GM19324 (cell line): ENCODE measurements at regions not wholly inside any gene's neighbourhood (a gene's known extent, or its start where the extent isn't known, plus 50 kb on each side); places are given as distances from the start of the nearest gene placed in this dataset.
"Not testable (repeated sequence)": the region's sequence is repeated elsewhere in the genome, so short reads cannot be mapped to it uniquely, and the experiment has no call there.

ENCODE experiments used
- ATAC-seq: cut with Tn5 transposase; IDR thresholded peaks from one replicate; pipeline ENCODE4 v1.9.1; 2021; ENCODE audit warnings: mild to moderate bottlenecking, moderate library complexity; ENCODE audit not compliant: unreplicated experiment, low FRiP score

DNA sequence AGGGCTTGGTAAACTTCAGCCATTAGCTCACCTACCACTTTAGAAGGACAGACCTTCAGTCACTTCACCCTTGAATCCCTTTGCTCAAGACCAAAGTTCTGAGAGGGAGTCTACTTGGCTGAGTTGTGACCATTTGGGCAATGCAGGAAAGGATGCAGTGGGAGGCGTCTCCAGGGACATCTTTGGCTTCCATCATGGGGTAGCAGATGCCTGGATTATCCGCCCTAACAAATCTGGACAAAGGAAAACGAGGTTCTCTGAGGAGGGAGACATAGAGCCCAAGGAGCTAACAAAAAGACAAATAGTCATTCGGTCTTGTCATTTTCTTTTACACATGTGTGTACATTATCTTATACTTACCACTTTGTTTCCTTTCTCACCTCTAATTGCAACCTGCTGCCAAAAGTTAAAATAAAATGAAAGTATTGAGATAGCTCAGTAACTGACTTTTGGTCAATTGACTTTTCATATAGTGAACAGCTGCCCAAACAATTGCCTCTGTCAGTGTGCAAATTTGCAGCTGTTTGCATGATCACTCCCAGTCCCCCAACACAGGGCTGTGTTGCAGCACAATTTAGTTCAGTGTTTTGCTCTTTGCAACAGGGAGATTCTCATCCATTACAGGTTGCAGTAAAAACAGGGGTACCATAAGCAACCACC is 108.9 kb upstream of the EEF2KMT start:
- no peak for ATAC-seq

DNA sequence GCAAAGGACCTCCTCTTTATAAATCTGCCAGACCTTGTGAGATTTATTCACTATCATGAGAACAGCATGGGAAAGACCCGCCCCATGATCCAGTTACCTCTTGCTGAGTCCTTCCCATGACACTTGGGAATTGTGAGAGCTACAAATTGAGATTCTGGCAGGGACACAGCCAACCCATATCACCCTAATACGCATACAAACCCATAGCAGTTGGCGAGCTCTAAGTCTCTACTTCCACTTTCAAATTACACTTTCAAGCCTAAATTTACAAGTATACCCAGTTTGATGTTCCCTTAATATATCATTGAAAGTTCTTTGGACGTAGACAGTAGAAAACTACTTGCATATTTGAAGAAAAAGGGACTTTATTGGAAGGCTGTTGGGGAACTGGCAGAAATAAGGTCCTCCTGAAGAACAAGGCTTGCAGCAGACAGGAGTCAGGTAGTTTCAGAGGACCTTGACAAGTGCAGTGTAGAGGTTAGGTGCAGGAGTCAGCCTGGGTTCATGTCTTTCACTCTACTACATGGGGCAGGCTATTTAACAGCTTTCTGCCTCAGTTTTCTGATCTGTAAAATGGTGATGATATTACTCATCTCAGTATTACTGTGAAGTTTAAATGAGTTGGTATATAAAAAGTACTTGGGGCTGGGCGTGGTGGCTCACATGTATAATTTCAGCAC is 107.9 kb upstream of the EEF2KMT start:
- ATAC-seq = peak; percentile 82

DNA sequence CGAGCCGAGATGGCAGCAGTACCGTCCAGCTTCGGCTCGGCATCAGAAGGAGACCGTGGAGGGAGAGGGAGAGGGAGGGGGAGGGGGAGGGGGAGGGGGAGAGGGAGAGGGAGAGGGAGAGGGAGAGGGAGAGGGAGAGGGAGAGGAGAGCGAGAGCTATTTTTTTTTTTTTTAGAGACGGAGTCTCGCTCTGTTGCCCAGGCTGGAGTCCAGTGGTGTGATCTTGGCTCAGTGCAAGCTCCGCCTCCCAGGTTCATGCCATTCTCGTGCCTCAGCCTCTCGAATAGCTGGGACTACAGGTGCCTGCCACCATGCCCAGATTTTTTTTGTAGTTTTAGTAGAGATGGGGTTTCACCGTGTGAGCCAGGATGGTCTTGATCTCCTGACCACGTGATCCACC is 106.1 kb upstream of the EEF2KMT start:
- not testable (repeated sequence) for ATAC-seq

- no peak for ATAC-seq
Observed at GRCh38 chr16:5200123-5200522, 102.5 kb upstream of the EEF2KMT start.

- ATAC-seq = no peak
Observed at GRCh38 chr16:5196204-5196603, 98.6 kb upstream of the EEF2KMT start.

DNA sequence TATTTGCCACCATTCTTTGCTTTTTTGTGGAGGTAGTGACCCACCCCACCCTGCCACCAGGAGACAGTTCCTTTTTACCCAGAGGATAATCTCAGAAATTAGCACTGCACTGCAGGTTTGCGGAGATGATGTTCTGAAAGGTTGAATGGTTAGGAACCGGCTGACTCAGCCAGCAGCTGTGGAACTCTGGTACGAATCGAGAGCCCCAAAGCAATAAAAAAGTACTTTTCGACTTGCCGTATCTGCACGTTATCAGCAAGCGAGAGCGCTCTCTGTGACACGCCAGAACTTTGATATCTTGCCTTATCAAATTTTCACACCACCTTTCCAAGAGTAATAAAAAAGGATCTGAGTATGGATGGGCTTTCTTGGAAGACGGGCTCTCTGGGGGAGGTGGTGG is 96.3 kb upstream of the EEF2KMT start:
- no peak for ATAC-seq

DNA sequence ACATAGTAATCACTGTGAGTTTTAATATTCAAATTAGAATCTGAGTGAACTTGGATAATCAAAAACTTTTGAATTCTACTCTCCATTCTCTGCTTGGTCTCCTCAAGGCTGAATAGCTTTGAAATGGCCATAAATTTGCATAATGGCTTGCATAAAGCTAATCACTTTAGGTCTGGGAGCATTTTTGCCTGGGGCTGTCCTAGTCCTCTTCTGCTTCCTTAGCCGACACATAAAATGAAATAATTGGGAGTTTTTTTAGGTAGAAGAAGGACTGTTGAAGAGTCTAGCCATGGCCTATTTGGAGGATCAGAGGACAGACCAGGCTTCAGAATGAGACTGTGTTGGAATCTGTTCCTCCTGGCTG is 91.4 kb upstream of the EEF2KMT start:
- ATAC-seq = no peak

GRCh38 chr16:5188318-5188988 is 90.9 kb upstream of the EEF2KMT start:
- no peak for ATAC-seq

- no peak for ATAC-seq
Observed at GRCh38 chr16:5187402-5187952, 89.9 kb upstream of the EEF2KMT start.

DNA sequence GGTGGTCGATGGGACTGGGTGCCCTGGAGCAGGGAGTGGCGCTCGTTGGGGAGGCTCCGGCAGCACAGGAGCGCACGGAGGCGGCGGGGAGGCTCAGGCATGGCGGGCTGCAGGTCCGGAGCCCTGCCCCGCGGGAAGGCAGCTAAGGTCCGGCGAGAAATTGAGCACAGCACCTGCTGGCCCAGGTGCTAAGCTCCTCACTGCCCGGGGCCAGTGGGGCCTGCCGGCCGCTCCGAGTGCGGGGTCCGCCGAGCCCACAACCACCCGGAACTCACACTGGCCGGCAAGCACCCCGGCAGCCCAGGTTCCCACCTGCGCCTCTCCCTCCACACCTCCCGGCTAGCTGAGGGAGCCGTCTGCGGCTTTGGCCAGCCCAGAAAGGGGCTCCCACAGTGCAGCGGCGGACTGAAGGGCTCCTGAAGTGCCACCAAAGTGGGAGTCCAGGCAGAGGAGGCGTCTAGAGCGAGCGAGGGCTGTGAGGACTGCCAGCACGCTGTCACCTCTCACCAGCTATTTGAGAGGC is 88.8 kb upstream of the EEF2KMT start:
- no peak for ATAC-seq

GRCh38 chr16:5176505-5176904 is 78.9 kb upstream of the EEF2KMT start:
- no peak for ATAC-seq

DNA sequence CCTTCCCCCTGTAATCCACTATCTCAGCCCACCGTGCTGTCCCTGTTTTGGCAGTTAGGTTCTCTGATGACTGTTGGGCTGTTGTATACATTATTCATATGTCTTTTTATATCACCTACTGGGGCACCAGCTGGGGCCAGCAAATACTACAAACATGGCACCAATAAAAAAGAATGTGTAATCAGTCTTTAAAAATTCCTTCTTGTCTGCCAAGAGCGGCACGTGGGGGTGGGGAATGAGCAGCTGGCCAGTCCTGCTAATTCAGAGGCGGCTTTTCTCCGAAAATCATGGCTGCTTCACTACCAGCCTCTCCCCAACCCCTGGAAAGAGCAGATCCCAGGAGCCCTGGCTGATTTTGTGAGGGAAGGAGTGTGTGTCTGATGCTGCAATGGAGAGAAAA is 77.7 kb upstream of the EEF2KMT start:
- no peak for ATAC-seq

GRCh38 chr16:5166486-5166885 is 68.9 kb upstream of the EEF2KMT start:
- no peak for ATAC-seq

- not testable (repeated sequence) for ATAC-seq
Observed at GRCh38 chr16:5165429-5165828, 67.8 kb upstream of the EEF2KMT start.

DNA sequence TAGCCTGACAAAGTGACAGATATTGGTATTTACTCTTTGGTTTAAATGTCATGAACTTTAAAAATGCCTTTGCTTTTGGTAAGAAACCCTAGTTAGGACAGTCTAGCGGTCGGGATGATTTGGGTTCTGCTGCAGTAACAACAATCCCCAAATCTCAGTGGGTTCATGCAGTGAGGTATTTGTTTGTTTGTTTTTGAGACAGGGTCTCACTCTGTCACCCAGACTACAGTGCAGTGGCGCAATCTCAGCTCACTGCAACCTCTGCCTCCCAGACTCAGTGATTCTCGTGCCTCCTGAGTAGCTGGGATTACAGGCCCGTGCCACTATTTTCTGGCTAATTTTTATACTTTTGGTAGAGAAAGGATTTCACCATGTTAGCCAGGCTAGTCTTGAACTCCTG is 65.2 kb upstream of the EEF2KMT start:
- not testable (repeated sequence) for ATAC-seq

GRCh38 chr16:5161888-5162287 is 64.3 kb upstream of the EEF2KMT start:
- ATAC-seq = not testable (repeated sequence)

DNA sequence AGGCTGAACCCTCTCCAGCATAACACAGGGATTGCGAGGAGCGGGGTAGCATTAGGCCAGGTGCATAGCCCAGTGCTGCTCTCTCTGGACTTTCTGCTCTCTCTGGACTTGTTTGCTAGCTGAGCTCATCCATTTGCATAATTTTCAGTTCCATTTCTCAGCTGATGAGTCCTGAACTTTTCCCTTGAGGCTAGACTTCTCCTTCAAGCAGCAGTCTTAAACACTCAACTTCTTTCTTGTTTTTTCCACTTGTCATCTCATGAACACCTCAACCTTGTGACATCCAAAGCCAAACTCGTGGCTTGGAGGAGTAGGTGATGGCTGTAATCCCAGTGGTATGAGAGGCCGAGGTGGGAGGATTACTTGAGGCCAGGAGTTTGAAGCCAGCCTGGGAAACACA is 62.4 kb upstream of the EEF2KMT start:
- not testable (repeated sequence) for ATAC-seq

GRCh38 chr16:5159537-5159936 is 61.9 kb upstream of the EEF2KMT start:
- ATAC-seq = not testable (repeated sequence)

GRCh38 chr16:5158494-5158893 is 60.9 kb upstream of the EEF2KMT start:
- ATAC-seq = no peak

GRCh38 chr16:5156486-5156885 is 58.9 kb upstream of the EEF2KMT start:
- not testable (repeated sequence) for ATAC-seq

- not testable (repeated sequence) for ATAC-seq
Observed at GRCh38 chr16:5154006-5154405, 56.4 kb upstream of the EEF2KMT start.
